ENCODE measurements at regions not wholly inside any gene's neighbourhood (a gene's known extent, or its start where the extent isn't known, plus 50 kb on each side); places are given as distances from the start of the nearest gene placed in this dataset.
"Not testable (repeated sequence)": the region's sequence is repeated elsewhere in the genome, so short reads cannot be mapped to it uniquely, and the experiment has no call there.

GRCh38 chr10:42351745-42352144, 286.6 kb downstream of the ZNF33B start:
- DNase-seq: no peak

GRCh38 chr10:42336593-42337337, 301.6 kb downstream of the ZNF33B start:
- not testable (repeated sequence) for DNase-seq

GRCh38 chr10:42335653-42336296, 302.6 kb downstream of the ZNF33B start:
- not testable (repeated sequence) for DNase-seq

- DNase-seq: no peak
Measured at GRCh38 chr10:42304341-42304740, 334.0 kb downstream of the ZNF33B start.

GRCh38 chr10:42281896-42282295, 356.5 kb downstream of the ZNF33B start:
- not testable (repeated sequence) for DNase-seq

- not testable (repeated sequence) for DNase-seq
Measured at GRCh38 chr10:42269788-42270187, 368.6 kb downstream of the ZNF33B start.

GRCh38 chr10:42263259-42263658, 375.1 kb downstream of the ZNF33B start:
- DNase-seq: not testable (repeated sequence)

- DNase-seq: not testable (repeated sequence)
Measured at GRCh38 chr10:42243002-42243401, 395.4 kb downstream of the ZNF33B start.

GRCh38 chr10:42242135-42242805, 396.1 kb downstream of the ZNF33B start:
- DNase-seq: no peak

- not testable (repeated sequence) for DNase-seq
Measured at GRCh38 chr10:42236401-42236800, 402.0 kb downstream of the ZNF33B start.

- not testable (repeated sequence) for DNase-seq
Measured at GRCh38 chr10:42235736-42236135, 402.6 kb downstream of the ZNF33B start.

- not testable (repeated sequence) for DNase-seq
Measured at GRCh38 chr10:42235241-42235640, 403.1 kb downstream of the ZNF33B start.

GRCh38 chr10:42234506-42234905, 403.9 kb downstream of the ZNF33B start:
- DNase-seq: not testable (repeated sequence)

GRCh38 chr10:42233461-42234206, 404.7 kb downstream of the ZNF33B start:
- not testable (repeated sequence) for DNase-seq

- not testable (repeated sequence) for DNase-seq
Measured at GRCh38 chr10:42232955-42233354, 405.4 kb downstream of the ZNF33B start.

GRCh38 chr10:42230812-42231211, 407.6 kb downstream of the ZNF33B start:
- DNase-seq: not testable (repeated sequence)

GRCh38 chr10:42230115-42230514, 408.3 kb downstream of the ZNF33B start:
- not testable (repeated sequence) for DNase-seq

GRCh38 chr10:42227859-42228258, 410.5 kb downstream of the ZNF33B start:
- not testable (repeated sequence) for DNase-seq

GRCh38 chr10:42193588-42193987, 444.8 kb downstream of the ZNF33B start:
- not testable (repeated sequence) for DNase-seq

GRCh38 chr10:42192450-42192849, 445.9 kb downstream of the ZNF33B start:
- not testable (repeated sequence) for DNase-seq

GRCh38 chr10:42187501-42188195, 450.7 kb downstream of the ZNF33B start:
- DNase-seq: not testable (repeated sequence)
